Neural progenitor cell (in vitro differentiated cells): ENCODE measurements at regions not wholly inside any gene's neighbourhood (a gene's known extent, or its start where the extent isn't known, plus 50 kb on each side); places are given as distances from the start of the nearest gene placed in this dataset.

Experiments used
- DNase-seq: peaks from one replicate; pipeline ENCODE4 v3.0.0-alpha.2; 2016; ENCODE audit warnings: low spot score
- H2AFZ ChIP-seq: fragments of 200-600 bp; sonication (generic); replicated peaks from 2 replicates; pipeline ENCODE4 v1.6.1; 2016; ENCODE audit warnings: antibody characterized with exemption
- H3F3A ChIP-seq: fragments of 200-600 bp; sonication (generic); 2 replicates; pipeline ENCODE4 v1.6.1; 2016; ENCODE audit warnings: antibody characterized with exemption, low read depth
- H3K27ac ChIP-seq: fragments of 200-600 bp; sonication (generic); 2 replicates; pipeline ENCODE4 v1.5.1; 2016; ENCODE audit warnings: mild to moderate bottlenecking
- H3K27me3 ChIP-seq: fragments of 200-600 bp; sonication (generic); 2 replicates; pipeline ENCODE4 v1.6.1; 2016; ENCODE audit warnings: mild to moderate bottlenecking, moderate library complexity
- H3K36me3 ChIP-seq: fragments of 200-600 bp; sonication (generic); 2 replicates; pipeline ENCODE4 v1.5.1; 2016
- H3K4me1 ChIP-seq: fragments of 200-600 bp; sonication (generic); 2 replicates; pipeline ENCODE4 v1.6.1; 2016; ENCODE audit warnings: mixed run types
- H3K4me2 ChIP-seq: fragments of 200-600 bp; sonication (generic); 2 replicates; pipeline ENCODE4 v1.6.1; 2016
- H3K4me3 ChIP-seq: fragments of 200-600 bp; sonication (generic); 2 replicates; pipeline ENCODE4 v1.5.1; 2016
- H3K79me2 ChIP-seq: fragments of 200-600 bp; sonication (generic); 2 replicates; pipeline ENCODE4 v1.6.1; 2016; ENCODE audit warnings: low read depth
- H3K9ac ChIP-seq: fragments of 200-600 bp; sonication (generic); 2 replicates; pipeline ENCODE4 v1.6.1; 2016
- H3K9me3 ChIP-seq: fragments of 200-600 bp; sonication (generic); 2 replicates; pipeline ENCODE4 v1.5.1; 2016; ENCODE audit warnings: low read depth
- H4K20me1 ChIP-seq: fragments of 200-600 bp; sonication (generic); 2 replicates; pipeline ENCODE4 v1.6.1; 2016; ENCODE audit warnings: low read depth
- H3K27ac Mint-ChIP-seq: 3 replicates; pipeline ENCODE4 v1.8.0; 2021; ENCODE audit warnings: mixed read lengths
- H3K27me3 Mint-ChIP-seq: 2 replicates; pipeline ENCODE4 v1.8.0; 2022; ENCODE audit warnings: low read depth, mild to moderate bottlenecking, inconsistent platforms, moderate library complexity, mixed read lengths; ENCODE audit not compliant: insufficient read depth
- H3K36me3 Mint-ChIP-seq: 3 replicates; pipeline ENCODE4 v1.8.0; 2021; ENCODE audit warnings: mixed read lengths
- H3K4me1 Mint-ChIP-seq: 3 replicates; pipeline ENCODE4 v1.8.0; 2021; ENCODE audit warnings: mixed read lengths
- H3K4me3 Mint-ChIP-seq: 3 replicates; pipeline ENCODE4 v1.8.0; 2021; ENCODE audit warnings: mild to moderate bottlenecking, moderate library complexity, mixed read lengths
- H3K9me3 Mint-ChIP-seq: 3 replicates; pipeline ENCODE4 v1.8.0; 2020; ENCODE audit warnings: mixed read lengths
- EZH2 ChIP-seq: fragments of 200-600 bp; sonication (generic); IDR thresholded peaks from 2 replicates; pipeline ENCODE4 v1.6.1; 2017; ENCODE audit warnings: antibody characterized with exemption, mild to moderate bottlenecking, moderate library complexity
- EZH2phosphoT487 ChIP-seq: fragments of 200-600 bp; sonication (generic); IDR thresholded peaks from 2 replicates; pipeline ENCODE4 v1.6.1; 2017; ENCODE audit warnings: antibody characterized with exemption
- TF ChIP-seq, protein P1 (sequence below): fragments of 200-600 bp; sonication (generic); IDR thresholded peaks from 2 replicates; pipeline ENCODE4 v1.5.1; 2017; ENCODE audit warnings: antibody characterized with exemption, mild to moderate bottlenecking

DNA sequence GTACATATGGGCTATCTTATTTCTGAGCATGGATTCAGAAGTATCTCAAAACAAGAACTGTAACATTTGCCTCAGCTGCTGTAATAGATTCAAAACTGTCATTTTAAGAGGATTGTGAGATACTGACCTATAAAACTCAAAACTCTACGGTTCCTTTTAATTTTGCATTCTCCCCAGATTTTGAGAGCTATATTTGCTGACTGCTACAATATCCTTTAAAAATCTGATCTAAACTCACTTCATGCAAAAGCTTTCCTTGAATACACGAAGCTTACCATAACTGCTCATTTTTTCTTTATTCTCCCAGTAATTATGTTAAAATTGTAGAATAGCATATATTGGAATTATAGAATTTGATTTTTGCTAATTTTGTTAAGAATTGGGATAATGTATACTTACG, 158.7 kb upstream of the ROBO1 start:
- no peak overlapping the region for H3K27ac Mint-ChIP-seq
- Histone ChIP-seq H3K4me1 (no peaks in the 10 kb centered on the region), H3F3A (no peaks in the 10 kb centered on the region), H4K20me1 (no peaks in the 10 kb centered on the region), H3K9ac (no peak overlapping the region), H3K4me3 (no peak overlapping the region), H3K79me2 (no peaks in the 10 kb centered on the region), H3K36me3 (no peaks in the 10 kb centered on the region), H2AFZ (no peak overlapping the region), H3K9me3 (no peaks in the 10 kb centered on the region), H3K27me3 (no peaks in the 10 kb centered on the region), H3K4me2 (no peak overlapping the region), H3K27ac (no peak overlapping the region)
- H3K4me1 Mint-ChIP-seq: peaks cover 3% of the 10 kb centered on the region
- no peaks in the 10 kb centered on the region for H3K27me3 Mint-ChIP-seq
- DNase-seq: no peak
- TF ChIP-seq EZH2phosphoT487: no peak
- no peak for TF ChIP-seq EZH2
- TF ChIP-seq, protein P1, sequence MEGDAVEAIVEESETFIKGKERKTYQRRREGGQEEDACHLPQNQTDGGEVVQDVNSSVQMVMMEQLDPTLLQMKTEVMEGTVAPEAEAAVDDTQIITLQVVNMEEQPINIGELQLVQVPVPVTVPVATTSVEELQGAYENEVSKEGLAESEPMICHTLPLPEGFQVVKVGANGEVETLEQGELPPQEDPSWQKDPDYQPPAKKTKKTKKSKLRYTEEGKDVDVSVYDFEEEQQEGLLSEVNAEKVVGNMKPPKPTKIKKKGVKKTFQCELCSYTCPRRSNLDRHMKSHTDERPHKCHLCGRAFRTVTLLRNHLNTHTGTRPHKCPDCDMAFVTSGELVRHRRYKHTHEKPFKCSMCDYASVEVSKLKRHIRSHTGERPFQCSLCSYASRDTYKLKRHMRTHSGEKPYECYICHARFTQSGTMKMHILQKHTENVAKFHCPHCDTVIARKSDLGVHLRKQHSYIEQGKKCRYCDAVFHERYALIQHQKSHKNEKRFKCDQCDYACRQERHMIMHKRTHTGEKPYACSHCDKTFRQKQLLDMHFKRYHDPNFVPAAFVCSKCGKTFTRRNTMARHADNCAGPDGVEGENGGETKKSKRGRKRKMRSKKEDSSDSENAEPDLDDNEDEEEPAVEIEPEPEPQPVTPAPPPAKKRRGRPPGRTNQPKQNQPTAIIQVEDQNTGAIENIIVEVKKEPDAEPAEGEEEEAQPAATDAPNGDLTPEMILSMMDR: no peak
- no peak overlapping the region for H3K4me3 Mint-ChIP-seq
- H3K9me3 Mint-ChIP-seq: no peaks in the 10 kb centered on the region
- no peaks in the 10 kb centered on the region for H3K36me3 Mint-ChIP-seq

DNA sequence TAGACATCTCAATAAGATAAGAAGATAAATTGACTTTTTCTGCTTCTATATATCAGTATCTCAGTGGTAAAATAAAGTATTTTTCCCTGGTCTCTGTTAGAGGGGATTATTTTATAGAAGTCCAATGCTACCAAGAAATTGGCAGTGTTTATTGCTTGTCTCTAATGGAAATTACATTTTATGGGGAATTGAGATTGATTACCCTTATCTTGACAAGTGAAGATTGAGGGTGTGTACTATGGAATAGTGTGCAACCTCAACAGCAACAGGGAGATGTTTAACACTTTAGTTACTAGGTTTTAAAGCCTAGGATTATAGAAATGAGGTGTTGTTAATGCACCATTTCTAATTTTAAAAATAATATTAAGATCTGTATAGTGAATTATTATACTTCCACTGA, 154.8 kb upstream of the ROBO1 start:
- no peak overlapping the region for H3K4me3 ChIP-seq
- Mint-ChIP-seq H3K9me3 (no peaks in the 10 kb centered on the region), H3K4me3 (no peak overlapping the region), H3K27ac (no peak overlapping the region), H3K36me3 (no peaks in the 10 kb centered on the region), H3K4me1 (peaks cover 3% of the 10 kb centered on the region), H3K27me3 (no peaks in the 10 kb centered on the region)
- no peaks in the 10 kb centered on the region for H3K9me3 ChIP-seq
- H3F3A ChIP-seq: no peaks in the 10 kb centered on the region
- H4K20me1 ChIP-seq: no peaks in the 10 kb centered on the region
- H3K9ac ChIP-seq: no peak overlapping the region
- no peak overlapping the region for H3K4me2 ChIP-seq
- H3K4me1 ChIP-seq: no peaks in the 10 kb centered on the region
- no peaks in the 10 kb centered on the region for H3K79me2 ChIP-seq
- H2AFZ ChIP-seq: no peak overlapping the region
- no peak for DNase-seq
- H3K27ac ChIP-seq: no peak overlapping the region
- no peaks in the 10 kb centered on the region for H3K36me3 ChIP-seq
- TF ChIP-seq EZH2phosphoT487: no peak
- TF ChIP-seq, protein P1: no peak
- TF ChIP-seq EZH2: no peak
- no peaks in the 10 kb centered on the region for H3K27me3 ChIP-seq

DNA sequence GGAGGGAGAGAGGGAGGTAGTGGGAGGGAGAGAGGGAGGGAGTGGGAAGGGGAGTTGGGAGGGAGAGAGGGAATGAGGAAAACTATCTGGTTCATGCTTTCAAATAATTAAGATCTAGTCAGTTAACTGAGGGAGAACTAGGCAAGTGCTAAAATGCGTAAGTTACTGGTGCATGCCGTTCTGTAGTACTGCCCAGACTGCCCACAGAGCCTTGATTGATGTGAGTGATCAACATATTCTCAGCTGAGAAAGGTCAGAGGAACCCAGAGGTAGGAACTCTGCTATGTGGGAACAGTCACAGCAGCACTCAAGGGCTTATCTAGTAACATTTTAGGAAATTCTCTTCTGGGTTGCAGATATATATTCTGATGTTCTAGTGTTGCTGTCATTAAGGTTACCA, 149.8 kb upstream of the ROBO1 start:
- H3K4me3 Mint-ChIP-seq: no peak overlapping the region
- H3K27ac ChIP-seq: no peak overlapping the region
- no peak overlapping the region for H3K9ac ChIP-seq
- no peak for TF ChIP-seq EZH2phosphoT487
- no peak for TF ChIP-seq EZH2
- TF ChIP-seq, protein P1: no peak
- no peaks in the 10 kb centered on the region for H3K79me2 ChIP-seq
- no peaks in the 10 kb centered on the region for H4K20me1 ChIP-seq
- no peaks in the 10 kb centered on the region for H3K36me3 ChIP-seq
- no peaks in the 10 kb centered on the region for H3K4me1 Mint-ChIP-seq
- H3K4me1 ChIP-seq: no peaks in the 10 kb centered on the region
- no peak overlapping the region for H3K4me3 ChIP-seq
- no peak overlapping the region for H2AFZ ChIP-seq
- no peaks in the 10 kb centered on the region for H3K27me3 Mint-ChIP-seq
- H3K27me3 ChIP-seq: no peaks in the 10 kb centered on the region
- no peaks in the 10 kb centered on the region for H3K36me3 Mint-ChIP-seq
- no peaks in the 10 kb centered on the region for H3K9me3 ChIP-seq
- H3K4me2 ChIP-seq: no peak overlapping the region
- H3K27ac Mint-ChIP-seq: no peak overlapping the region
- H3F3A ChIP-seq: no peaks in the 10 kb centered on the region
- no peak for DNase-seq
- H3K9me3 Mint-ChIP-seq: no peaks in the 10 kb centered on the region

DNA sequence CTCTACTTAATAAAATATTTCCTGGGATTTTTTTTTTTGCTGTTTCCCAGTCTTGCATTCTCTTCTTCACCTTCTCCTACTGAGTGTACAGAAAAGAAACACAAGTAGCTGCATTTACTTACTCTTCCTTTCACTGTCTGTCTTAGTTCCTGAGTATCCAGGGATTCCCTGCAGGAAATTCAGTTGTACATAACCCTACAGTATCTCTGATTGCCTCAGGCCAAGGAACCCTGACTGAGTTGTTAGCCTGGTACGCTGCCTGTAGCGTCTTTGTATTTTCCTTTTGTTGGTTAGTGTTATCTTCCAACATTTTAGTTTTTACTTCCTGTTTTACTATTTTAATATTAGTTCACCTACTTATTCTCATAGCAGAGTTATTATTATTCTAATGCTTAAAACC, 142.5 kb upstream of the ROBO1 start:
- no peak overlapping the region for H3K9ac ChIP-seq
- no peaks in the 10 kb centered on the region for H3K4me1 ChIP-seq
- no peak overlapping the region for H3K4me2 ChIP-seq
- no peaks in the 10 kb centered on the region for H3F3A ChIP-seq
- H3K36me3 Mint-ChIP-seq: no peaks in the 10 kb centered on the region
- no peaks in the 10 kb centered on the region for H3K27me3 ChIP-seq
- H2AFZ ChIP-seq: peak overlapping the region; percentile 3
- H3K27ac Mint-ChIP-seq: no peak overlapping the region
- no peak overlapping the region for H3K4me3 Mint-ChIP-seq
- no peaks in the 10 kb centered on the region for H3K9me3 ChIP-seq
- no peaks in the 10 kb centered on the region for H3K27me3 Mint-ChIP-seq
- TF ChIP-seq EZH2: no peak
- no peak overlapping the region for H3K4me3 ChIP-seq
- H4K20me1 ChIP-seq: no peaks in the 10 kb centered on the region
- no peak for DNase-seq
- no peaks in the 10 kb centered on the region for H3K9me3 Mint-ChIP-seq
- peaks cover 4% of the 10 kb centered on the region for H3K4me1 Mint-ChIP-seq
- no peaks in the 10 kb centered on the region for H3K36me3 ChIP-seq
- H3K27ac ChIP-seq: no peak overlapping the region
- no peaks in the 10 kb centered on the region for H3K79me2 ChIP-seq
